Neural cell (in vitro differentiated cells): ENCODE measurements at regions not wholly inside any gene's neighbourhood (a gene's known extent, or its start where the extent isn't known, plus 50 kb on each side); places are given as distances from the start of the nearest gene placed in this dataset.

Experiments
- H2AFZ ChIP-seq: fragments of 200-600, 300-800 bp; sonication (generic), shearing (Covaris generic); 2 replicates; pipeline ENCODE4 v1.6.0; 2014; ENCODE audit warnings: low read depth, mild to moderate bottlenecking, antibody characterized with exemption, low read length, moderate library complexity
- H3F3A ChIP-seq: fragments of 200-600 bp; shearing (Covaris generic); 2 replicates; pipeline ENCODE4 v1.6.1; 2016; ENCODE audit warnings: mild to moderate bottlenecking, moderate library complexity, mixed read lengths, antibody characterized with exemption, low read length; ENCODE audit not compliant: insufficient read depth, poor library complexity, severe bottlenecking
- H3K27ac ChIP-seq: fragments of 200-600, 300-800 bp; sonication (generic), shearing (Covaris generic); 2 replicates; pipeline ENCODE4 v1.5.1; 2014; ENCODE audit warnings: mild to moderate bottlenecking, low read length, moderate library complexity
- H3K27me3 ChIP-seq: fragments of 300-800, 200-600 bp; sonication (generic), shearing (Covaris generic); 2 replicates; pipeline ENCODE4 v1.6.0; 2014; ENCODE audit warnings: mild to moderate bottlenecking, low read depth, low read length, moderate library complexity; ENCODE audit not compliant: insufficient read depth
- H3K36me3 ChIP-seq: fragments of 300-800, 200-600 bp; sonication (generic), shearing (Covaris generic); 2 replicates; pipeline ENCODE4 v1.5.1; 2014; ENCODE audit warnings: mild to moderate bottlenecking, antibody characterized with exemption, low read length, moderate library complexity; ENCODE audit not compliant: insufficient read depth
- H3K4me2 ChIP-seq: fragments of 300-800, 200-600 bp; sonication (generic), shearing (Covaris generic); 2 replicates; pipeline ENCODE4 v1.6.0; 2014; ENCODE audit warnings: mild to moderate bottlenecking, low read length
- H3K4me3 ChIP-seq: fragments of 300-800, 200-600 bp; sonication (generic), shearing (Covaris generic); 2 replicates; pipeline ENCODE4 v1.5.1; 2014; ENCODE audit warnings: mild to moderate bottlenecking, low read length, moderate library complexity
- H3K79me2 ChIP-seq: fragments of 200-600 bp; shearing (Covaris generic); replicated peaks from 2 replicates; pipeline ENCODE4 v1.6.0; 2014; ENCODE audit warnings: mild to moderate bottlenecking, low read length, moderate library complexity; ENCODE audit not compliant: insufficient read depth
- H3K9ac ChIP-seq: fragments of 300-800, 200-600 bp; sonication (generic), shearing (Covaris generic); 2 replicates; pipeline ENCODE4 v1.6.1; 2016; ENCODE audit warnings: mild to moderate bottlenecking, low read length, mixed read lengths
- H3K9me2 ChIP-seq: fragments of 200-600 bp; shearing (Covaris generic); 2 replicates; pipeline ENCODE4 v1.6.1; 2016; ENCODE audit warnings: mild to moderate bottlenecking, low read length, mixed read lengths; ENCODE audit not compliant: insufficient read depth
- H3K9me3 ChIP-seq: fragments of 200-600, 300-800 bp; sonication (generic), shearing (Covaris generic); 2 replicates; pipeline ENCODE4 v1.6.1; 2016; ENCODE audit warnings: mild to moderate bottlenecking, mixed run types, low read length, moderate library complexity, mixed read lengths
- H4K20me1 ChIP-seq: fragments of 200-600 bp; shearing (Covaris generic); 2 replicates; pipeline ENCODE4 v1.6.1; 2016; ENCODE audit warnings: mild to moderate bottlenecking, mixed run types; ENCODE audit not compliant: insufficient read depth
- EP300 ChIP-seq: fragments of 450-650 bp; conservative IDR thresholded peaks from 2 replicates; pipeline ENCODE4 v1.6.1; 2014; ENCODE audit warnings: antibody characterized with exemption, mild to moderate bottlenecking, moderate library complexity; ENCODE audit not compliant: poor library complexity, severe bottlenecking
- EZH2 ChIP-seq: fragments of 200-600, 300-800 bp; shearing (Covaris generic), sonication (generic); IDR thresholded peaks from 2 replicates; pipeline ENCODE4 v1.6.1; 2014; ENCODE audit warnings: antibody characterized with exemption, low read length, borderline replicate concordance, mild to moderate bottlenecking; ENCODE audit not compliant: insufficient read depth, poor library complexity, severe bottlenecking
- MXI1 ChIP-seq: fragments of 450-650 bp; conservative IDR thresholded peaks from 2 replicates; pipeline ENCODE4 v1.6.1; 2014; ENCODE audit warnings: antibody characterized with exemption, mild to moderate bottlenecking; ENCODE audit not compliant: poor library complexity, severe bottlenecking
- POLR2AphosphoS5 ChIP-seq: IDR thresholded peaks from 2 replicates; pipeline ENCODE4 v1.6.1; 2012
- RAD21 ChIP-seq: fragments of 450-650 bp; conservative IDR thresholded peaks from 2 replicates; pipeline ENCODE4 v1.6.1; 2014; ENCODE audit warnings: antibody characterized with exemption, mild to moderate bottlenecking, moderate library complexity
- TAF1 ChIP-seq: IDR thresholded peaks from 2 replicates; pipeline ENCODE4 v1.6.1; 2012; ENCODE audit warnings: low read depth
- TF ChIP-seq, protein P1 (sequence below): IDR thresholded peaks from 2 replicates; pipeline ENCODE4 v1.6.1; 2012; ENCODE audit warnings: borderline replicate concordance
- TF ChIP-seq, protein P2 (sequence below): fragments of 450-650 bp; IDR thresholded peaks from 2 replicates; pipeline ENCODE4 v1.5.1; 2014; ENCODE audit warnings: antibody characterized with exemption, mild to moderate bottlenecking, moderate library complexity; ENCODE audit not compliant: poor library complexity, severe bottlenecking

DNA sequence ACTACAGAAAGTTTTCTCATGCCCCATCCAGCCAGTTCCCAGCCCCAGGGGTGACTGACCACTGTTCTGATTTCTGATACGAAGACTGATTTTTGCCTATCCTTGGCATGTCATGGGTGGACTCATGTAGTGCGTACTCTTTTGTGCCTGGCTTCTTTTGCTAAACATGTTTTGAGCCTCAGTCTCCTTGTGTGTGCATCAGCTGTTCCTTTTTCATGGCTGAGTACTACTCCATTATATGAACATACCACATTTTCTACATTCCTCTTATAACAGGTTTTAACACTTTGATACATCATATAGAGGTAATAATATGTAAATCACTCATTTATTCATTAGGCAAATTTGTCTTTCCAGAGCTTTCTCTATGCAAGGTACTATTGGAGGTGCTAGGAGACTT is 126.7 kb downstream of the ANAPC4 start:
- Histone ChIP-seq H3K4me3 (no peak overlapping the region), H2AFZ (no peak overlapping the region), H3K9me3 (no peaks in the 10 kb centered on the region), H3K27ac (no peak overlapping the region), H4K20me1 (no peaks in the 10 kb centered on the region), H3K36me3 (no peaks in the 10 kb centered on the region), H3K27me3 (no peaks in the 10 kb centered on the region), H3K9me2 (no peaks in the 10 kb centered on the region), H3K9ac (no peak overlapping the region), H3K79me2 (no peaks in the 10 kb centered on the region), H3F3A (no peaks in the 10 kb centered on the region), H3K4me2 (no peak overlapping the region)
- no peak for TF ChIP-seq MXI1
- TF ChIP-seq, protein P1, sequence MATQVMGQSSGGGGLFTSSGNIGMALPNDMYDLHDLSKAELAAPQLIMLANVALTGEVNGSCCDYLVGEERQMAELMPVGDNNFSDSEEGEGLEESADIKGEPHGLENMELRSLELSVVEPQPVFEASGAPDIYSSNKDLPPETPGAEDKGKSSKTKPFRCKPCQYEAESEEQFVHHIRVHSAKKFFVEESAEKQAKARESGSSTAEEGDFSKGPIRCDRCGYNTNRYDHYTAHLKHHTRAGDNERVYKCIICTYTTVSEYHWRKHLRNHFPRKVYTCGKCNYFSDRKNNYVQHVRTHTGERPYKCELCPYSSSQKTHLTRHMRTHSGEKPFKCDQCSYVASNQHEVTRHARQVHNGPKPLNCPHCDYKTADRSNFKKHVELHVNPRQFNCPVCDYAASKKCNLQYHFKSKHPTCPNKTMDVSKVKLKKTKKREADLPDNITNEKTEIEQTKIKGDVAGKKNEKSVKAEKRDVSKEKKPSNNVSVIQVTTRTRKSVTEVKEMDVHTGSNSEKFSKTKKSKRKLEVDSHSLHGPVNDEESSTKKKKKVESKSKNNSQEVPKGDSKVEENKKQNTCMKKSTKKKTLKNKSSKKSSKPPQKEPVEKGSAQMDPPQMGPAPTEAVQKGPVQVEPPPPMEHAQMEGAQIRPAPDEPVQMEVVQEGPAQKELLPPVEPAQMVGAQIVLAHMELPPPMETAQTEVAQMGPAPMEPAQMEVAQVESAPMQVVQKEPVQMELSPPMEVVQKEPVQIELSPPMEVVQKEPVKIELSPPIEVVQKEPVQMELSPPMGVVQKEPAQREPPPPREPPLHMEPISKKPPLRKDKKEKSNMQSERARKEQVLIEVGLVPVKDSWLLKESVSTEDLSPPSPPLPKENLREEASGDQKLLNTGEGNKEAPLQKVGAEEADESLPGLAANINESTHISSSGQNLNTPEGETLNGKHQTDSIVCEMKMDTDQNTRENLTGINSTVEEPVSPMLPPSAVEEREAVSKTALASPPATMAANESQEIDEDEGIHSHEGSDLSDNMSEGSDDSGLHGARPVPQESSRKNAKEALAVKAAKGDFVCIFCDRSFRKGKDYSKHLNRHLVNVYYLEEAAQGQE: no peak
- no peak for TF ChIP-seq EZH2
- no peak for TF ChIP-seq EP300
- TF ChIP-seq RAD21: no peak

DNA sequence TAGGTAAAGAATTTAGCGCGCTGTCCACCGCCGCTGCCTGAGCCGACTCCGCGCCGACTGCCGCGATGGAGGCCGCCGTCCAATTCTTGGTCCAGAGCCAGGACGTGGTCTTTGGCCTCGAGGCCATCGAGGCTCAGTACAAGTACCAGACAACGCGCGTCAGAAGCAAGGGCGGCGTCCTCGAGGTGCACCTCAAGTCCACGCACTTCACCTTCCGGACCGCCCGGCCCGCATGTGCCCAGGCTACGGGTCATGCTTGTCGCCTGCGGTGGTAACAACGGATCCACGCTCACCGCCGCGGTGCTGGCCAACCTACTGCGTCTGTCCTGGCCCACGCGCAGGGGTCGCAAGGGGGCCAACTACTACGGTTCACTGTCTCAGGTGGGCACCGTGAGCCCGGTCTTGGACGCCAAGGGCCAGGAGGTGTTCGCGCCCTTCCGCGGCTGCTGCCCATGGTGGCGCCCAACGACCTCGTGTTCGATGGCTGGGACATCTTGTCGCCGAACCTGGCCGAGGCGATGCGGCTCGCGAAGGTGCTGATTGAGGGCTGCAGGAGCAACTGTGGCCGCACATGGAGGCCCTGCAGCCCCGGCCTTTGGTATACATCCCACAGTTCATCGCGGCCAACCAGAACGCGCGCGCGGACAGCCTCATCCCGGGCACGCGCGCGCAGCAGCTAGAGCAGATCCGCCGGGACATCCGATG is 128.0 kb downstream of the ANAPC4 start:
- TF ChIP-seq TAF1: no peak
- no peak for TF ChIP-seq RAD21
- TF ChIP-seq EP300: no peak
- no peak for TF ChIP-seq EZH2
- TF ChIP-seq, protein P2, sequence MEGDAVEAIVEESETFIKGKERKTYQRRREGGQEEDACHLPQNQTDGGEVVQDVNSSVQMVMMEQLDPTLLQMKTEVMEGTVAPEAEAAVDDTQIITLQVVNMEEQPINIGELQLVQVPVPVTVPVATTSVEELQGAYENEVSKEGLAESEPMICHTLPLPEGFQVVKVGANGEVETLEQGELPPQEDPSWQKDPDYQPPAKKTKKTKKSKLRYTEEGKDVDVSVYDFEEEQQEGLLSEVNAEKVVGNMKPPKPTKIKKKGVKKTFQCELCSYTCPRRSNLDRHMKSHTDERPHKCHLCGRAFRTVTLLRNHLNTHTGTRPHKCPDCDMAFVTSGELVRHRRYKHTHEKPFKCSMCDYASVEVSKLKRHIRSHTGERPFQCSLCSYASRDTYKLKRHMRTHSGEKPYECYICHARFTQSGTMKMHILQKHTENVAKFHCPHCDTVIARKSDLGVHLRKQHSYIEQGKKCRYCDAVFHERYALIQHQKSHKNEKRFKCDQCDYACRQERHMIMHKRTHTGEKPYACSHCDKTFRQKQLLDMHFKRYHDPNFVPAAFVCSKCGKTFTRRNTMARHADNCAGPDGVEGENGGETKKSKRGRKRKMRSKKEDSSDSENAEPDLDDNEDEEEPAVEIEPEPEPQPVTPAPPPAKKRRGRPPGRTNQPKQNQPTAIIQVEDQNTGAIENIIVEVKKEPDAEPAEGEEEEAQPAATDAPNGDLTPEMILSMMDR: no peak
- TF ChIP-seq POLR2AphosphoS5: no peak
- TF ChIP-seq, protein P1: no peak
- TF ChIP-seq MXI1: no peak
- Histone ChIP-seq H3K79me2 (no peaks in the 10 kb centered on the region), H3K4me3 (no peak overlapping the region), H3K27me3 (no peaks in the 10 kb centered on the region), H3K9me3 (no peaks in the 10 kb centered on the region), H3K4me2 (no peak overlapping the region), H2AFZ (no peak overlapping the region), H4K20me1 (no peaks in the 10 kb centered on the region), H3K9ac (no peak overlapping the region), H3K36me3 (no peaks in the 10 kb centered on the region), H3F3A (no peaks in the 10 kb centered on the region), H3K27ac (no peak overlapping the region), H3K9me2 (no peaks in the 10 kb centered on the region)
